NCI-H2227 treated with DMSO at 0.1 percent for 48 hours (cell line): ENCODE measurements at regions not wholly inside any gene's neighbourhood (a gene's known extent, or its start where the extent isn't known, plus 50 kb on each side); places are given as distances from the start of the nearest gene placed in this dataset.

Source experiments
- DNase-seq: peaks from one replicate; lab custom pipeline; 2025; lab: John Stamatoyannopoulos, UW

- no peak for DNase-seq
Measured at GRCh38 chr7:25926009-25926408, 226.0 kb upstream of the NFE2L3 start.

DNA sequence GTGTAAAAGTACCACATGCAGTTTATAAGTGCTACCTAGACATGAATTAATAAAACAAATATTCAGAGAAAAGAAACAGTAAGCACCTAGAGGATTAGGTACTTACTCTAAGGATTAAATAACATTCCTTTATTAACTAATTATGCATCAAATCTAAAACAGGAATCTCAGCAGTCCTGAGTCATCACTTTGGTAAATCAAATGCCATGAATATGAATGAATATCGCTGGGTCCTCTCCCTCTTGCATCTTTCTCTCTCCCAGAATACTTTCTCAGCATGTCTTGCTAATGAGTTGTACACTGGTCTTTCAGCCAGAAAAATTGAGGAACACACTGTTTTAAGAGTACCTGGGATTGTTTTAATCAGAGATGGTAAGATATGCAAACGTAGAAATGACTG is 225.5 kb upstream of the NFE2L3 start:
- no peak for DNase-seq

- no peak for DNase-seq
Measured at GRCh38 chr7:25926891-25927625, 224.9 kb upstream of the NFE2L3 start.

GRCh38 chr7:25927626-25927978 is 224.4 kb upstream of the NFE2L3 start:
- no peak for DNase-seq

GRCh38 chr7:25928549-25929330 is 223.3 kb upstream of the NFE2L3 start:
- no peak for DNase-seq

DNA sequence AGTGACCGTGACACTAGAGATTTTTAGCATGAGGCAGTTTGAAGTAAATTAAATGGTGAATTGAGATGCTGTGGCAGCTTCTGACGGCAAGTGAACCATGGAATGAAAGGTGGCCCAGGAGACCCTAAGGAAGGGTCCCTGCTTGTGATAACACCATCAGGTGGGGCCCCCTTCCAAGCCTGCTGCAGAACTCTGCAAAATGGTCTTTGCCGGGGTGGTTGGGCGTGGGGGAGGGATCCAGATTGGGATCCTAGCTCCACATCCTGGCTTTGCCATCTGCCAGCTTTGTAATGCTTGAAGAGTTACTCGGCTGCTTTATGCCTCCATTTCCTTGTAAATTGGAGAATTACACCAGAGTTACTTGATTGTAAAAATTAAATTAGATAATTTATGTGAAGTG is 222.6 kb upstream of the NFE2L3 start:
- no peak for DNase-seq

DNA sequence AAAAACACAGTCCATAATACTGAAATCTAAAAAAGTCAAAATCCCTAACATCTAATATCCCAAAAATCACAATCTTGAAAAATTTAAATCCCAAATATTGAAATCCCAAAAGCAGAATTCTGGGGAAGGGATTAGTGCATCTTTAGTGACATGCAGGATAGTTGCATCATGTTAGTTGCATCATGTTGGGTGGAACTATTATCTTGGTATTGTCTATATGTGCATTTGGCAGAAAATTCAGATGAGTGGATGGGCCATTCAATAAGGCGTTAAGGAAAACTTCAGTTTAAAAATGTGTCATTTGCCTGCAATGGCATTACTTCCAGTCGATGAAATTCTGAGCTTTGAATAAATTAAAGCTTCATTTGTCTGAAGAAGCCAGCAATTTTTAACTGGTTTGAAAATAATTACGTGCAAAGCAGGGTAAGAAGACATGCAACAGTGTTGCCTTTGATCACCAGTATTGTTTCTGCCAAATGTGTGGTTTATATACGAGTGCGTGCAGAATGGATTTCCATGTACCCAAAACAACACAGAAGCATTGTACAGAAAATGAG is 221.4 kb upstream of the NFE2L3 start:
- no peak for DNase-seq

DNA sequence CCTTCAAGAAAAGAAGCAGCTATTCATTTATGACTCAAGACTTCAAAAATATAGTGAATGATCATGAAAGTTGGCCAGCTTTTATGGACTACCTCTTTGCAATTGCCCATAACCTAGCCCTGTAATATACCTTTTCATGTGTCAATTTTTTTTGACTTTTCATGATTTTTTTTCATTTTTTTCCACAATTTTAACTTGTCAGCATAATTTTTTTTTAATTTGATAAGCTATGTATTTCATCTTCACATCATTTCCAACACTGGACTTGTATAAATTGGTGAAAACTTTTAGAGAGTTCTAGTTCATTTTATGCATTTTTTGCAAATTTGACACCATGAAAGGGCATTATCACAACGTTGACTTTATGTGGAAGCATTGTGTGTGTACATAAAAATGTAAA is 220.8 kb upstream of the NFE2L3 start:
- no peak for DNase-seq

- no peak for DNase-seq
Measured at GRCh38 chr7:25933921-25934320, 218.1 kb upstream of the NFE2L3 start.

DNA sequence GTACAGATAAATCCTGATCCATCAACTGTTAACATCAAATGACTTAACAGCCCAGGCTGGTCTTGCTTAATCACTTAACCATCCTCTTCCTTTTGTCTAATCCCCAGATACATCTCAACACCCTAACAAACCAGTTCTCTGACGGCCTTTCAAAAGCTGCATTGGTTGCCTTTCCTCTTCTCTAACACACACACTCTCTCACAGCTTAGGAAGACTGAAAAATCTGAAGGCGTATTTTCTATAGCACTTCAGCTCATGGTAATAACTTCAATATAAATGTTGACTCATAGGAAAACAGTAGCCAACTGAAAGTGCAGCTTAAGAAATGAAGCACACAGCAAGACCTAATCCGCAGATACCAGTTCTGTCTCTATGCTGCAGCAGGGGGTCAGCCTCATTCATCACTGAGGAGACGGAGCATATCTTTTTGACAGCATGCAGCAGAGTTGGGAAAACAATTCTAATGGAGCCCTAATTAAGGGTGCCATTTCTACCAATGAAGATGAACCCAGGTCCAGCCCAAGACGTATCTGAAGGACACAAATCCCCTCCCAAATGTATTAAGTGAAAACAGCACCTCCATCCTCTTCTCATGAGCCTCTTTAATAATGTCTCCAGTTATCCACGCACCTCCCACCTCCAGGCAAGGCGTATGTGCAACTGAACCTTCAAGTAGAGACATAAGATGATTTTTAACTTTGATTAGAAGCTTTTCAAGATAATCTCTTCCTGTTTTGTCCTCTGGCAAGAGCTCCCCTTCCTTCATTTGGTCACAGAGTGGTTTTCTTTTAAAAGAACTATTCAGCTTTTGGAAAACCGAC is 211.7 kb upstream of the NFE2L3 start:
- DNase-seq: peak; percentile 77

DNA sequence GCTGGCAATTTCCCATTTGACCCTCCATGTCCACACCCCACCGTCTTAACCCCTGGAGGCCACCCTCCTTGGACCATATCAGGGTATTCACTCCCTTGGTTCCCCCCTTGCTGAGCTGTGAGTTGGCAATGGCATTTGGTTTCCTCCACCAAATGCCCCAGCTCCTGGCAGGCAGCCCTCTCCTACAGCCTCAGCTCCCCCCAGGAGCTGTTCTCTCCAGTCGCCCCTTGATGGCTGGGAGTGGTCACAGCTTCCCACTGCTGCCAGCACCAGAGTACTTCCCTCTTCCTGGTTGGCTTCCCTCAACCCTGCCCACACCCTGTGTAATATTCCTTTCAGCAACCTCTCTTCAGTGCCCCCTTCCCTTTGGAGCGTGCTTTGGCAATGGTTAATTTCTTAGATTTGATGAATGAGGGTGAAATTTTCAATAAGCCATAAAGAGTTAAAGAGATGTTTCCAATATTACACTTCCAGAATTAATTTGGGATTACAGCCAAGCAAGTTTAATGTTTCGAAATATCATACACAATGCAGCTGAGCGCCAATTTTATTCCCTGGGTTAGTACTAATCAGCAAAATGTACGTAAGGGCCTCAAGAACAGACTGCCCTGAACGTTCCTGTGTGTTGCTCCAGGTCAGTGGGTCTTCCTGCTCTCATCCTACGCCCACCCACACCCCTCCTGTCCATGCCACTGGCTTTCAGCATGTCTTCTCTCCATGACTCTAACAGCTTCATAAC is 207.1 kb upstream of the NFE2L3 start:
- no peak for DNase-seq

- no peak for DNase-seq
Measured at GRCh38 chr7:25945608-25946007, 206.4 kb upstream of the NFE2L3 start.

GRCh38 chr7:25946181-25946580 is 205.8 kb upstream of the NFE2L3 start:
- no peak for DNase-seq

GRCh38 chr7:25947669-25948516 is 204.1 kb upstream of the NFE2L3 start:
- DNase-seq: no peak

- no peak for DNase-seq
Measured at GRCh38 chr7:25949736-25950487, 202.1 kb upstream of the NFE2L3 start.

DNA sequence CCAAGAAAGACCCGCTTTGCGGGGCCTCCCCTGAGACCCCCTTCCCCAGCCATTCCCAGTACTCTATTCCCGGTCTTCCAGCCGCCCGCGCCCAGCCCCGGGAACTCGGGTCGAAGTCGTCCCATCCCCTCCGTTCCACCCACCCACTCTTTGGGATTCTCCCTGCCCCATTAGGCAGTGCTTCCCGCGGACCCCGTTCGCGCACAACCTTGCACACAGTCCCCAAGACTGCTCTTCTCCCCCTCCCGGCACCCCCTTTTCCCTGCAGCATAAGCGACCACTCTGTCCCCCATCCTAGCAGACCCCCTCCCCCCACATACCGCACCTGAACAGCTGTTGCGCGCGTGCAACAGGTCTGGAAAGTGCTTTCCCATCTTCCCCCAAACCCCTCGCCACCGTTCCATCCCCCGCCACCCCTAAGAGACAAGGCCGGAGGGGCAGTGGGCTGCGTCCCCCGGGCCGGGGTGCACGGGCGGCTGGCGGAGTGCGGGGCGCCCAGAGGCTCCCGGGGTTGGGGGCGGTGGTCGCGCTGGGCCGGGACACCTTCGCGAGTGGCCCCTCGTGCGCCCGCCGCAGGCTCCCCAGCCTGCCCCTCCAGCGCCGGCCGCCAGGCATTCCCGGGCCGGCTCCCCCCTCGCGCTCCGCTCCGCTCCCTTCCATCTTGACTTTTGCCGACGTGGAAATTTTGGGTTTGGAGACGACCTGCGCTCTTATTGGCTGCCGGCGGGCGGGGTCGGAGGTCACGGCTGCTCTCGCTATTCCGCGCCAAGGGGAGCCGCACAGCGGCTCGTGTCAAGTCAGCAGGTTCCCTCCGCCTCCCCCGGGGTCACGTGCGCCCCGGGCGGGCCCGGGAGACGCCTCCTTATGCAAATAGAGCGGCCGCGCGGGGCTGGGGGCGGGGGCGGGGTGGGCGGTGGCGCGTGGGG is 201.2 kb upstream of the NFE2L3 start:
- DNase-seq: peak; percentile 91

GRCh38 chr7:25951414-25952260 is 200.4 kb upstream of the NFE2L3 start:
- DNase-seq: peak; percentile 91
